ENCODE measurements at regions not wholly inside any gene's neighbourhood (a gene's known extent, or its start where the extent isn't known, plus 50 kb on each side); places are given as distances from the start of the nearest gene placed in this dataset.

DNA sequence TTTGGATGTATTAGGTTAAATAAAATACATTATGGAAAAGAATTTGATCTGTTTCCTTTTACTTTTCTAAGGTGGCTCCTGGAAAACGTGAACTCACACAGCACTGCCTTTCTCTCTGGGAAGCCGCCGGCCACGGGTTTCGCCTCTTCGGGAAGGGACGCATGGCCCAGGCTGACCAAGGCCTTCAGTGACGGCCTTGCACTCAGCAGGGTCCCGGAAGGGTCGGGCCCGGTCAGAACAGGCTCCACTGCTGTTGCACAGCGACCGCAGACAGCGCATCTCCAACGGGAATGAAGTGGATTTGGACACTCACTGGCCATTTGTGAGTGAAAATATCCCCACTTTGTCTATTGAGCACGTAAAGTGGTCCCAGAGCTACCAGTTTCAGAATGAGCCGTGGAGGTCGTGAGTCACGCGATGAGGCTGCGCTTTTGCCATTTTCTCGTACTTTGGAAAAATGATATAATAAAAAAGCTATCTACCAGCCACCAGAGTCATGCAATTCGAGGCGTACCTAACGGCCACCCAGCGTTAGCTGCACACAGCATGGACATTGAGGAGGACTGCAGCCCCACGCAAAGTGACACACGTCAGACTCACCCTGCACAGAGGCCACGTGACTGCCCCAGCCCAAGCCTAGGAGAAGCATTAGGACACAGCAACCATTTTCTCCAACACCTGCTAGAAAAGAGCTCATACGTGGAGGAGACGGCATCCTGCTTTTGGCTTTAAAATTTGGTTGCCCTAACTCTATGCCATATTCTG is 244.3 kb downstream of the TTLL2 start:
- H3K27me3 Mint-ChIP-seq = peaks cover 4 to 12% of the 10 kb centered on the region in 2 donors
- H3K9me3 Mint-ChIP-seq = no peaks in the 10 kb centered on the region
- ATAC-seq (replicated peaks in 1 of 4) (no peak), DNase-seq (peak in 1 of 35 experiments; percentile 21)
- H3K4me1 Mint-ChIP-seq = no peaks in the 10 kb centered on the region
- Histone ChIP-seq H3K36me3 (ENCODE audit: control insufficient read depth in 2 of 2, extremely low read depth in 1 of 2, insufficient read depth in 1 of 2, low read length in 1 of 2) (no peaks in the 10 kb centered on the region), H3K4me1 (ENCODE audit: control insufficient read depth in 1 of 2, extremely low read depth in 1 of 2, insufficient read depth in 2 of 2, low read length in 2 of 2) (no peaks in the 10 kb centered on the region), H3K4me3 (ENCODE audit: control insufficient read depth in 1 of 2, extremely low read depth in 1 of 2, low read length in 1 of 2) (no peak overlapping the region), H3K27me3 (replicated peaks in 1 of 2; ENCODE audit: control insufficient read depth in 2 of 2, extremely low read depth in 1 of 2, insufficient read depth in 2 of 2, low read length in 1 of 2) (peaks cover 0 to 22% of the 10 kb centered on the region in 2 experiments), H3K9me3 (no peaks in the 10 kb centered on the region), H3K27ac (ENCODE audit: low read length) (no peak overlapping the region)
- H3K27ac Mint-ChIP-seq = no peak overlapping the region
- POLR2A ChIA-PET = no interaction called here
- WGBS (ENCODE audit: insufficient coverage) = 83% methylated on average over 23 of the region's 31 CpGs
- no peak overlapping the region for H3K4me3 Mint-ChIP-seq
- CTCF ChIA-PET = no interaction called here
- no peaks in the 10 kb centered on the region for H3K36me3 Mint-ChIP-seq

DNA sequence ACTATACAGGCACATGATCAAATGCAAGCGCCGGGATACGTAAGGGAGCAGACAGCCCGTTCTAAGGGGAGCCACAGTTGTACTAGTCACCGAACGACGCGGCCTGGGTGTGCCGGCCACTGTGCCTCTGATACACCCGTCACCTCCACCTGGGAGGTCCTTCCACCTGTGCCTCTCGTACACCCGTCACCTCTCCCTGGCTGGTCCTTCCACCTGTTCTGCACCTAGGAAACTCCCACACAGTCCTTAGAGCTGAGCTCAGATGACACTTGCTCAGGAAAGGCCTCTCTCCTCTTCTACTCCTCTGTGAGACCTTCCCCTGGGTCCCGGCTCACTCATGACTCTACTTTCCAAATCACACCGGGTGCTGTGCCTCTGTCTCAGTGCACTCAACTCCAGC is 245.0 kb downstream of the TTLL2 start:
- Mint-ChIP-seq H3K36me3 (no peaks in the 10 kb centered on the region), H3K4me1 (no peaks in the 10 kb centered on the region), H3K27ac (no peak overlapping the region), H3K9me3 (no peaks in the 10 kb centered on the region), H3K27me3 (peaks cover 3 to 9% of the 10 kb centered on the region in 2 donors), H3K4me3 (no peak overlapping the region)
- no peak overlapping the region for H3K4me3 ChIP-seq (ENCODE audit: control insufficient read depth in 1 of 2, extremely low read depth in 1 of 2, low read length in 1 of 2)
- no peaks in the 10 kb centered on the region for H3K36me3 ChIP-seq (ENCODE audit: control insufficient read depth in 2 of 2, extremely low read depth in 1 of 2, insufficient read depth in 1 of 2, low read length in 1 of 2)
- no peak for ATAC-seq (replicated peaks in 1 of 4)
- peak in 1 of 35 experiments; percentile 20 for DNase-seq
- 91% methylated on average over 11 of the region's 14 CpGs for WGBS (ENCODE audit: insufficient coverage)
- no peaks in the 10 kb centered on the region for H3K9me3 ChIP-seq
- peaks cover 0 to 17% of the 10 kb centered on the region in 2 experiments for H3K27me3 ChIP-seq (replicated peaks in 1 of 2; ENCODE audit: control insufficient read depth in 2 of 2, extremely low read depth in 1 of 2, insufficient read depth in 2 of 2, low read length in 1 of 2)
- no peak overlapping the region for H3K27ac ChIP-seq (ENCODE audit: low read length)
- no peaks in the 10 kb centered on the region for H3K4me1 ChIP-seq (ENCODE audit: control insufficient read depth in 1 of 2, extremely low read depth in 1 of 2, insufficient read depth in 2 of 2, low read length in 2 of 2)
- ChIA-PET CTCF (no interaction called here), POLR2A (no interaction called here)

DNA sequence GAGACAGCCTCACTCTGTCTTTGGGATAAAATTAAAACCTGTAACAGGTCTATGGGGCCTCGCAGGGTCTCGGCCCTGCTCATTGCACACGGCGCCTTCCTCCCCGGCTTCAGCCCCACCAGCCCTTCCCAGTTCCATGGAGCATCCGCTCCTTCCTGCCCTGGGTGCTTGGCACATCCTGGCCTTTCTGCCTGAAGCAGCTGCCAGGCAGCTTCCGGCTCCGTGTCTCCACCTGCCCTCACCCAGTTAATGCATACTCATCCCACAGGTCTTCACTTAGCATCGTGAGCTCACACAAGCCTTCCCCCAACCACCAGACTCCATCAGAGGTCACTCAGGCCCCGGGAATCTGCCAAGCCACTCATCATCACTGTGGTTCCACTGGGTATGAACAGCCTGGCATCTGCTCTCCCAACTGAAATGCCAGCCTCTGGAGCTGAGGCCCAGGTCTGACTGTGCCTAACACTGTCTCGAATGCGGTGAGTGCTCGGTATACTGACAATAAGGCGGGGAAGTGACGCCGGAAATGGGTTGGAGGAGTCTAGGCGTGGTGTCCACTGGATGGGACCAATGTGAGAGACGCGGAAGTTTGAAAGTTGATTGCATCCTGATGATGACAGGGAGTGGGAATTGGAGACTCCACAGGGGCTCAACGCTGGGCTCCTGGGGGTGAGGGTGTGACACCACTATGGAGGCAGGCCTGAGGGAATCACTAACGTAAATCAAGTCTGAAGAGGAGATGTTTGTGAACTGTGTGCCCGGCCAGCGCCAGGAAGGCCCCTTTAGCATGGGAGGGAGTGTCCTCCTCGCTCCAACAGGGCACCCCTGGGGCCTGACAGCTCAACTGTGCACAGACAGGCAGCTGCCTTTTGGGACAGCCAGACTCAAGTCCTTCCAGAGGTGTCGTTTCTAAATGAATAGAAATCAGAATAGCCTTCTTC is 245.8 kb downstream of the TTLL2 start:
- Histone ChIP-seq H3K4me3 (ENCODE audit: control insufficient read depth in 1 of 2, extremely low read depth in 1 of 2, low read length in 1 of 2) (no peak overlapping the region), H3K4me1 (ENCODE audit: control insufficient read depth in 1 of 2, extremely low read depth in 1 of 2, insufficient read depth in 2 of 2, low read length in 2 of 2) (no peaks in the 10 kb centered on the region), H3K27me3 (replicated peaks in 1 of 2; ENCODE audit: control insufficient read depth in 2 of 2, extremely low read depth in 1 of 2, insufficient read depth in 2 of 2, low read length in 1 of 2) (peaks cover 0 to 18% of the 10 kb centered on the region in 2 experiments), H3K36me3 (ENCODE audit: control insufficient read depth in 2 of 2, extremely low read depth in 1 of 2, insufficient read depth in 1 of 2, low read length in 1 of 2) (no peaks in the 10 kb centered on the region), H3K27ac (ENCODE audit: low read length) (no peak overlapping the region), H3K9me3 (no peaks in the 10 kb centered on the region)
- POLR2A ChIA-PET = no interaction called here
- DNase-seq (peak in 1 of 35 experiments; percentile 21), ATAC-seq (replicated peaks in 1 of 4) (no peak)
- Mint-ChIP-seq H3K36me3 (no peaks in the 10 kb centered on the region), H3K27ac (no peak overlapping the region), H3K9me3 (no peaks in the 10 kb centered on the region), H3K27me3 (peaks cover 0 to 7% of the 10 kb centered on the region in 2 donors), H3K4me3 (no peak overlapping the region), H3K4me1 (no peaks in the 10 kb centered on the region)
- WGBS (ENCODE audit: insufficient coverage) = 86% methylated on average over 22 of the region's 25 CpGs
- CTCF ChIA-PET = no interaction called here

DNA sequence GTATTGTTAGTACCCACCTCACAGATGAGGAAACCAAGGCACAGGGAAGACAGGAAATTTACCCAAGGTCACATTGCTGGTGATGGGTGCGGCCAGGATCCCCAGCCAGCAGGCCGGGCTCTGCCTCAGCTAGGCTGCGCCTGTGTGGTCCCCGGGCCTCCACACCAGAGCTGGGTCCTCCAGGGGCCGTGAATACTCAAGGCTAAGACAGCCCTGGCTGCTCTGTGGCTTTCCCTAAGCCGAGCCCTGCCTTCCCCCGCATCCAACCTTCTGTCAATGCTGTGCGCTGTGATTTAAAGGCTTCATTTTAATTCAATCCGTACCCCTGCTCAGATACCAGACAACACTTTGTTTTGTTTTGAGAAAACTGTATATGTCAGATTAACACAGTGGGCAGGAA is 246.7 kb downstream of the TTLL2 start:
- Histone ChIP-seq H3K27me3 (replicated peaks in 1 of 2; ENCODE audit: control insufficient read depth in 2 of 2, extremely low read depth in 1 of 2, insufficient read depth in 2 of 2, low read length in 1 of 2) (peaks cover 0 to 22% of the 10 kb centered on the region in 2 experiments), H3K36me3 (ENCODE audit: control insufficient read depth in 2 of 2, extremely low read depth in 1 of 2, insufficient read depth in 1 of 2, low read length in 1 of 2) (no peaks in the 10 kb centered on the region), H3K9me3 (no peaks in the 10 kb centered on the region), H3K4me1 (ENCODE audit: control insufficient read depth in 1 of 2, extremely low read depth in 1 of 2, insufficient read depth in 2 of 2, low read length in 2 of 2) (no peaks in the 10 kb centered on the region), H3K4me3 (ENCODE audit: control insufficient read depth in 1 of 2, extremely low read depth in 1 of 2, low read length in 1 of 2) (no peak overlapping the region), H3K27ac (ENCODE audit: low read length) (no peak overlapping the region)
- ChIA-PET CTCF (interaction anchor here in 1 of 2 donors (0.6 kb wide), 1 partner anchor 11 kb away, joined by 4 read pairs; no protein-coding TSS in a partner anchor), POLR2A (no interaction called here)
- Mint-ChIP-seq H3K9me3 (no peaks in the 10 kb centered on the region), H3K27me3 (peaks cover 0 to 7% of the 10 kb centered on the region in 2 donors), H3K4me3 (no peak overlapping the region), H3K27ac (no peak overlapping the region), H3K4me1 (no peaks in the 10 kb centered on the region), H3K36me3 (no peaks in the 10 kb centered on the region)
- DNase-seq = peak in 1 of 35 experiments; percentile 11
- WGBS (ENCODE audit: insufficient coverage) = 82% methylated on average over 5 of the region's 9 CpGs
- ATAC-seq (replicated peaks in 1 of 4) = no peak

DNA sequence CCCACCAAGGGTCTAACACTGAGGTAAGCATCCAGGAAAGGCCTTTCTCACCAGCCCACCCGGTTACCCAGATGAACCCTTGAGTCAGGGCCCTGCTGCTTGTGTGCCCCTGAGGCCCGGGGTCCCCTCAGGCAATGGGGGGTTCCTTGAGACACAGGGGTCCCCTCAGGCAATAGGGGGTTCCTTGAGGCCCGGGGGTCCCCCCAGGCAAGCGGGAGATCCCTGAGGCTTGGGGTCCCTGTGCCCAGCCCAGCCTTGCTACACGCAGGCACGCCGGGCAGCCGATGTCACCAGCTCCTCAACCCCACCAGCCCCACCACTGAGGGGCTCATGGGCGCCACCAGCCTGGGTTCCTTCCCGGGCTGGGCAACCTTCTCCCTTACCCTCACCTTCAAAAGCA is 247.2 kb downstream of the TTLL2 start:
- Histone ChIP-seq H3K9me3 (no peaks in the 10 kb centered on the region), H3K4me1 (ENCODE audit: control insufficient read depth in 1 of 2, extremely low read depth in 1 of 2, insufficient read depth in 2 of 2, low read length in 2 of 2) (no peaks in the 10 kb centered on the region), H3K27me3 (replicated peaks in 1 of 2; ENCODE audit: control insufficient read depth in 2 of 2, extremely low read depth in 1 of 2, insufficient read depth in 2 of 2, low read length in 1 of 2) (peaks cover 0 to 18% of the 10 kb centered on the region in 2 experiments), H3K4me3 (ENCODE audit: control insufficient read depth in 1 of 2, extremely low read depth in 1 of 2, low read length in 1 of 2) (no peak overlapping the region), H3K36me3 (ENCODE audit: control insufficient read depth in 2 of 2, extremely low read depth in 1 of 2, insufficient read depth in 1 of 2, low read length in 1 of 2) (no peaks in the 10 kb centered on the region), H3K27ac (ENCODE audit: low read length) (no peak overlapping the region)
- no peaks in the 10 kb centered on the region for H3K4me1 Mint-ChIP-seq
- H3K4me3 Mint-ChIP-seq = no peak overlapping the region
- POLR2A ChIA-PET = no interaction called here
- H3K36me3 Mint-ChIP-seq = no peaks in the 10 kb centered on the region
- no peak overlapping the region for H3K27ac Mint-ChIP-seq
- H3K9me3 Mint-ChIP-seq = no peaks in the 10 kb centered on the region
- DNase-seq (peak in 1 of 35 experiments; percentile 11), ATAC-seq (replicated peaks in 1 of 4) (no peak)
- H3K27me3 Mint-ChIP-seq = peaks cover 0 to 7% of the 10 kb centered on the region in 2 donors
- CTCF ChIA-PET = no interaction called here
- 77% methylated on average over 9 of the region's 10 CpGs for WGBS (ENCODE audit: insufficient coverage)

DNA sequence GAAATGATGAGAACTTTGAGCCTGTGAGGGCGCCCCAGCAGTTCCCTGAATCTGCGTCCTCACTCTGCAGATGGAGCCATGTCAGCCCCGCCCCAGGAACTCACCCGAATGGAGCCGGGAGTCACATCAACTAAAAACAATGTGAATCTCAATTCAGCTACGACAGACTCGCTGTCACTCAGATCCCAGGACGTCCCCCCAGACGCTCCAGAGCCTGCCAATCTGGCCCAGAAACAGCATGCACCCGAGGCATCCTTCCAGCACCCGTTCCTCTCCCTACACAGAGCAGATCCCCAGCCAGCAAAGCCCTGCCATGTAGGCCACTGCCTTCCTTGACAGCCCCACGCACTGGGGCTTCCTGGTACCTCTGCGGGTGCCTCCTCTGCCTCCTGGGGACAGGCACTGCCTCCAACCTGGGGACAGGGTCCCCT is 248.0 kb downstream of the TTLL2 start:
- Histone ChIP-seq H3K27me3 (replicated peaks in 1 of 2; ENCODE audit: control insufficient read depth in 2 of 2, extremely low read depth in 1 of 2, insufficient read depth in 2 of 2, low read length in 1 of 2) (peaks cover 0 to 15% of the 10 kb centered on the region in 2 experiments), H3K36me3 (ENCODE audit: control insufficient read depth in 2 of 2, extremely low read depth in 1 of 2, insufficient read depth in 1 of 2, low read length in 1 of 2) (no peaks in the 10 kb centered on the region), H3K4me3 (ENCODE audit: control insufficient read depth in 1 of 2, extremely low read depth in 1 of 2, low read length in 1 of 2) (no peak overlapping the region), H3K9me3 (no peaks in the 10 kb centered on the region), H3K4me1 (ENCODE audit: control insufficient read depth in 1 of 2, extremely low read depth in 1 of 2, insufficient read depth in 2 of 2, low read length in 2 of 2) (no peaks in the 10 kb centered on the region), H3K27ac (ENCODE audit: low read length) (no peak overlapping the region)
- 79% methylated on average over 11 of the region's 13 CpGs for WGBS (ENCODE audit: insufficient coverage)
- CTCF ChIA-PET = no interaction called here
- H3K4me1 Mint-ChIP-seq = no peaks in the 10 kb centered on the region
- DNase-seq = peak in 1 of 35 experiments; percentile 16
- H3K27ac Mint-ChIP-seq = no peak overlapping the region
- peaks cover 2 to 3% of the 10 kb centered on the region in 2 donors for H3K27me3 Mint-ChIP-seq
- no peak for ATAC-seq (replicated peaks in 1 of 4)
- H3K9me3 Mint-ChIP-seq = no peaks in the 10 kb centered on the region
- H3K36me3 Mint-ChIP-seq = no peaks in the 10 kb centered on the region
- POLR2A ChIA-PET = no interaction called here
- no peak overlapping the region for H3K4me3 Mint-ChIP-seq
